Activated CD4-positive, alpha-beta T cell treated with anti-CD3 and anti-CD28 coated beads, Interleukin-2, Interleukin-4, amounts not matched to agents 100 ng/mL and 50 ng/mL, durations not matched to agents 16 hours and 8 hours (primary cell): ENCODE measurements at regions not wholly inside any gene's neighbourhood (a gene's known extent, or its start where the extent isn't known, plus 50 kb on each side); places are given as distances from the start of the nearest gene placed in this dataset.
"Not testable (repeated sequence)": the region's sequence is repeated elsewhere in the genome, so short reads cannot be mapped to it uniquely, and the experiment has no call there.

ENCODE experiments used
- DNase-seq: peaks from one replicate; pipeline ENCODE4 v3.0.0-alpha.2; 2020; ENCODE audit warnings: low spot score

DNA sequence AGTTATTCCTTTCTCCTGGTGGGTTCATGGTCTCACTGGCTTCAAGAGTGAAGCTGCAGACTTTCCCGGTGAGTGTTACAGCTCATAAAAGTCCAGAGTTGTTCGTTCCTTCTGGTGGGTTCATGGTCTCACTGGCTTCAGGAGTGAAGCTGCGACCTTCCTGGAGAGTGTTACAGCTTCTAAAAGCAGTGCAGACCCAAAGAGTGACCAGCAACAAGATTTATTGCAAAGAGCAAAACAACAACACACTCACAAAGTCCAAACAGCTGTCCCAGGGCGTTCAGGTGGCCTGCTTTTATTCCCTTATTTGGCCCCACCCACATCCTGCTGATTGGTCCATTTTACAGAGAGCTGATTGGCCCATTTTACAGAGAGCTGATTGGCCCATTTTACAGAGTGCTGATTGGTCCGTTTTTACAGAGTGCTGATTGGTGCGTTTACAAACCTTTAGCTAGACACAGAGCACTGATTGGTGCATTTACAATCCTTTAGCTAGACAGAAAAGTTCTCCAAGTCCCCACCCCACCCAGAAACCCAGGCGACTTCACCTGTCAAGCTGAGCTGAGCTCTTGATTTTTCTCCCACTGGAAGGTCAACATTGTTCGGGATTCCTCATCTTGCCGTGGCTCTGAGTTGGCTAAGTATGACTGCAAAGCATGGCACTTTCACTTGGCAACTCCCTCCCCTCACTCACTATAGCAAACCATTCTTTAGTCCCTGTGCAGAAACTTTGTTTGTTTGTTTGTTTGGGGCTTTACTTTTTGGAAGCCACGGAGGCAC, 87.3 kb upstream of the EEPD1 start:
- not testable (repeated sequence) for DNase-seq

DNA sequence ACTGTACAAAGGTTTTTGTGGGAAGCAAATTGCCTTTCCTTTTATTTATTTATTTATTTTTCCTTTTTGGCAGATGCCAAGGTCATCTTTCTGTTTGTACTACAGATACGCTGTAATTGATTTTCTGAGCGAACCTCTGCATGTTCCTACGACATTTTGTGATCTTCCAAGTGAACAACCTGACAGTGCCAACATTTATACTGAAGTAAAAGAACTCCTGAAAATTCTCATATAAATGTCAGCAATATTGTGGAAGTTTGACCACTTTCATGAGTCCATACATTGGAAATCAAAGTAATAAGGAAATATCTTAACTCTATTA, 86.8 kb upstream of the EEPD1 start:
- DNase-seq, result no peak

DNA sequence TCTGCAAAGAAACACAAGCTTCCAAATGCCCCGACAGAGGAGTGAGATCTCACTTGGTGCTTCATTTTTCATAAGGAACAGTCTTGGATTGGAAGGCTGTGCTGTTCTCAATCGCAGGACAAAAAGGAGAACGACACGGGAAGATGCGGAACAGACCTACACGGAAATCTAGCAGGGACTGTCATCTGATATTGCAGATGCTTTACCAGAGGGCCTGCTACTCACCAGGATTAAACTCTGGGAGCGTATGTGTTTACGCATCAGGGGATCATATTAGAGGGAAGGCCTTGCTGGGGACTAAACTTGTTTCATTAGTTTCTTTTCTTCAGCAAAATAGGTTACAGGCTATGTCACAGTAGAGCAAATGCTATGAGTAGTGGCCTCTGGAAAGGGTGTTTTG, 82.8 kb upstream of the EEPD1 start:
- DNase-seq, result no peak

DNA sequence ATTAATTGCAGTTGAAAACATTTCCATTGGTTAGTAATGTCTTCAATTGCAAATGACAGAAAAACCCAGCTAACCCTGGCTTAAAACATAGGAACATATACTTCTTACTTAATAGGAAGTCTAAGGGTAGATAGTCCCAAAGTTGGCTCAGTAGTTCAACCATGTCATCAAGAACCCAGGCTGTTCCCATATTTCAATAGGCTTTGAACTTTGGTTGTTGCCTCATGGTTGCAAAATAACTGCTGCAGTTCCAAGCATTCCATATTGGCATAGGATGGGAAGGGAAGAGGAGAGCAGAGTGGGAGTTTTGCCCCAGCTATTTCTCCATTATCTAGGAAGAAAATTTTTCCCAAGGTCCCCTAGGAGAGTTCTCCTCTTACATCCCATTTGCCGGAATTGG, 81.4 kb upstream of the EEPD1 start:
- no peak for DNase-seq

DNA sequence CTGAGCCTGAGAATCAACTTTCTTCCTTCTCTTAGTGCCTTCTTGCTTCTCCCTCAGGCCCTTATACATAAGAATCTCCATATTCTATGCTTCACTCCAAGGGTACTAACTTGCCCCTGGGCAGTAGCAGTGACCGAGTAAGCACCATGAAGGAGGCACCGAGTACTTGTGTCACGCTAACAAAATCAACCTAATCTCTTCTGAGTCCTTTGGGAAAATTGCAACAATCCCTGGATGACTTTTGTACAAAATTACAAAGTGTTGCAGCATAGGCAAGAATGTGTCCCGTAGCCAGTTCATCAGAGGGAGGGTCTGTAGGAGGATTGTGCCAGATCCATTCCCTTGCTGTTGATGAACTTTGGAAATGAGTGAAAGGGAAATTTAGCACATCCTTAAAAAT, 80.4 kb upstream of the EEPD1 start:
- no peak for DNase-seq

DNA sequence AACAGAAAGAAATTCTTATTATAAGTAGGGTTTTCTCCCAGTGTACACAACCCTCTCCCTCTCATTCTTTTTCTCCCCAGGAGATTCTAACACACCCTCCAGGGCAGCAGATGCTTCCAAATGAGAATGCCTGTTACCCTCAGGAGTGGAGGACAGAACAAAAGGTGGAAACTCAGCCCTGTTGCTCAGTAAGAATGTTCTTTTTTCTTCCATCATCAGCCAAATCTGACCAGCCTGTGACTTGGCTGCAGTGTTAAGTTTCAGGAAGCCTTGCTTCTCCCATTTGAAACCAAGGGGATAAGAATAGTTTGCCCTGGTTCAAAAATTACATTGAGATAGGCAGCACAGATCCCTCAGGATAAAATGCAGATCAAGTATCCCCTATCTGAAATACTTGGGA, 77.5 kb upstream of the EEPD1 start:
- DNase-seq, result no peak

DNA sequence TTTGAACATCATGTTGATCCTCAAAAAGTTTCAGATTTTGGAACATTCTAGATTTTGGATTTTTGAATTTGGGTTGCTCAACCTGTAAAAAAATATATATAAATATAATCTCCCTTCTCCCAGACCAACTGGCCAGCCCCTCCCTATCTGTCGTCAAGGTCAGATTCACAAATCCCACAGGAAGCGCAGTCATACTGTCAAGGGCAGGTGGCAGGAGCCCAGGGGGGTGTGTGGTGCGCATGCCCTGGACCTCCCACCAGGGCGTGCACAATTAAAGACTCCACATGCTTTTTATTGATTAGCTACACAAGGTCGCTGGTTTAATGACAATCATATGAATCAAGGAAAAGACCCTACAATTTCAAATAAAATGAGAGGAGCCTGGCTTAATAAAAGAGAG, 77.0 kb upstream of the EEPD1 start:
- no peak for DNase-seq

DNA sequence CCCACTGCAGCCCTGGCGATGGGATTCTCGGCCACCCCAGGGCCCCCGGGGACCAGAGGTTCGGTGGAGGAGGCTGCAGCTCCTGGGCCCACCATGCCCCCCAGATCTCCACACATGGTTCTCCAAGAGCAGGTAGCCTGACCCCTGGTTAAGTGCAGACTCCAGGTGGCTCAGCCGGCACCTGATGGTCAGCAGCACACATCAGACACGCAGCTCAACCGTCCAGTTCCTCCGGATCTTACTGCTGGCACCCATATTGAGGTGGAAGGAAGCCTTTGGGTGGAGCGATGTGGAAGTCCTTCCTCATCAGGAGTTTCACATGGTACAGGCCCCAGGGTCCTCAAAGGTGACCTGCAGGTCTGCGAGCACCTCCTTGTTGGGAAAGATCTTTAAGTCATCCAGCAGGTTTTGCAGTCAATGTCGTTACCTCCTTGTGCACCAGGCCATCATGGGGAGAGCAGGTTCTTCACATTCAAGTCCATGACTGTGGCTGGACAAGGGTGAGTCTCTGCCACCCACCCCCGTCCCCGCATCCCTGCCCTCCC, 74.2 kb upstream of the EEPD1 start:
- no peak for DNase-seq

DNA sequence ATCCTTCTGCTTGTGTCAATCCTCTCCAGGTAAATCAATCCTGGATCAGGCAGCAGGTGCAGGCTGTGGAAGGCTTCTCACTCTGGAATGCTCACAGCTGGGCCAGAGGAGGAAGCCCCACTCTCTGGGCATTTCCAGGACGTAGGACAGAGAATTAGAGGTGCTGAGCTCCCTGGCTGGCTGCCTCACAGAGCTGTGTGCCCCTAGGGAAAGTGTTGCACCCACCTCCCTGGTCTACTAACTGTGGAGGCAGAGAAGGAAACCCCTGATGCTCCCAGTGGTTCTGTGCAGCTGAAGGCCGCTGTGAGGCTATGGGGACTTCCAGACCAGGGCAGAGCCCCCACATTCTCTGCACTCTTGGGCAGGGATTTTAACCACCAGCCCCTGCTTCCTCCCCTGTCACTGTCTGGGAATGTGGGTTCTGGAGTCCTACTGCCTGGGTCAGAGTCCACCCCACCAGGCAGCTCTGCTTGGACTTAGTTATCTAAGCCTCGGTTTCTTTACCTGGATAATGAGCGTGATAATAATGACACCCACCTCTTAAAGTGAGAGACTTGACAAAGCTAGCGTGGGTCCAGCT, 73.5 kb upstream of the EEPD1 start:
- no peak for DNase-seq

DNA sequence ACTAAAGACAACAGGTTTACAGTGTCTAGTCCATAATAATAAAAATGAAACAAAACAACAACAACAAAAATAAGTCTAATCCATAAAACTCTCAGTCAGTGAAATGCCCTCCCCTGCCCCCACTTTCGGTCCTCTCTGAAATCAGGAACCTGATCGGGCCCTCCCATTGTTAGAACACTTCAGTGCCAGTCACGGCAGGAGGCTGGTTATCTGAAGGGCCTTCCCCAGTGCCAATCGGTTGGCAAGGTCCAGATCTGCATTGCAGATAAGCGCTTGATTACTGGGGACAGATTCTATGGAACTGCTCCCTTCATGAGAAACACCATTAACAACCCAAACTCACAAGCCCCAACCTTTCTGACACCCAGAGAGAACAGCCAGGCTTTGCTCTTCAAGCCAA, 72.2 kb upstream of the EEPD1 start:
- DNase-seq, result no peak

DNA sequence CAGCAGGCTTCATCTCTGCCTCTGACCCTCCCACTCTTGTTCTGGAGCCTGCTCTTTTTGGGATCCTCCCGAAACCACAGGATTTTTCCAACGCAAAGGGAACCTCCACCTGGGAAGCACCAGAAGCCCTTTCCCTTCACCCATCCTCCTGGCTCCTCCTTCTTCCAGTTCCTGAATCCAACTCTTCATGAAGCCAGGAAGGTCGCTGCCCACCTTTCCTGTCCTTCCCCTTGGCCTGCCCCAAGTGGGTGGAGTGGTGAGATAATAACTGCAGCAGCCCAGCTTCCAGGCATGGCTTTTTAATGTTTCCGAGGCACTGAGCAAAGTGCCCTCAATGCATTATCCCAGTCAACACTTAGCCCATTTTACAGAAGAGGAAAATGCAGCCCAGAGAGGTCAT, 70.8 kb upstream of the EEPD1 start:
- DNase-seq, result no peak

DNA sequence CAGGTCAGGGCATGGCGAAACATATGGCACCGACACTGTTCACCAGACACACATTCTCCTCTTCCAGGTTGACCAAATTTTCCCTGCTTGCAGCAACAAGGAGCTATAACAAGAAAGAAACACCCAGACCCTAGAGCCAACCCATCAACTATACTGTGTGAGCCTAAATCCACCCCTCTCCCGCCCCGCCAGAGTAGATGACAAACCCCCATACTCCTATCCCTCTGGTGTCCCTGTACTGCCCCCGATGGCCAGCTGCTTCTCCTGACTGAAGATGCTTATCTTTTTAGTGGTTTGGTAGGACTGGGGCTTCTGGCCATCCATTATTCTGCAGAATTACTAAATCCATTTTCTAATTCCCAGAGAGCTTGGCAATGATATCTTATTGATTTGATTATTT, 70.1 kb upstream of the EEPD1 start:
- no peak for DNase-seq

DNA sequence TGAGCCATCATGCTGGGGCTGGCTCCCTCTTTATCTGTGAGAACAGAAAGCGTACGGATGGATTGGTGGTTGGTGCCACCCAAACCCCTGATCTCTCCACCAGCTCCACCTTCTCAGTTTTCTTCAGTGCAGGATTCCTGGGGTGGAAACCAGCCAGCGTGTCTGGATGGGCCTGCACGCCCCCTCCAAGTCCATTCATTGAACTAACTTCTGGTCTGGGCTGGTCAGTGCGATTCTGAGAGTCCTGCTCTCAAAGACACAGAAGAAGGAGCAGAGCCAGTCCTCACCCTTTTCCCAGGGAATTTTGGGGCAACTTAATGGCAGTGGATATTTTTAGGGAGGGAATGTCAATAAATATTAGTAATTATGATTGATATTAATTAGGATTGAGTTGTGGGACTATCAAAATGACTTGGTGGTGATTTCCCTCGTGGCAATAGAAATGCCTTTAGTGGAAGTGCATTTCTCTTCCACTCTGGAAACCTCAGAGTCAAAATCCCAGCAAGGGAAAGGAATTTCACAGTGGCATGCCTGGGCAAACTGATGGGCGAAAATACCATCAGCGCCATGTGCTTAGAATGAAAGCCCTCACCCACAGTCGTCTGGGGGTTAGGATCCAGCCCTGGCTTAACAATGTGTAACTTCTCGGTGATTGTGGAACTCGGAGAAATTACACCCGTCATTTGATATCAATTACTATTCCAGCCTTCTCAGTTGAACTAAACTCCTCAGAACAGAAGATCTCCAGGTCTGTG, 69.3 kb upstream of the EEPD1 start:
- DNase-seq, result no peak

DNA sequence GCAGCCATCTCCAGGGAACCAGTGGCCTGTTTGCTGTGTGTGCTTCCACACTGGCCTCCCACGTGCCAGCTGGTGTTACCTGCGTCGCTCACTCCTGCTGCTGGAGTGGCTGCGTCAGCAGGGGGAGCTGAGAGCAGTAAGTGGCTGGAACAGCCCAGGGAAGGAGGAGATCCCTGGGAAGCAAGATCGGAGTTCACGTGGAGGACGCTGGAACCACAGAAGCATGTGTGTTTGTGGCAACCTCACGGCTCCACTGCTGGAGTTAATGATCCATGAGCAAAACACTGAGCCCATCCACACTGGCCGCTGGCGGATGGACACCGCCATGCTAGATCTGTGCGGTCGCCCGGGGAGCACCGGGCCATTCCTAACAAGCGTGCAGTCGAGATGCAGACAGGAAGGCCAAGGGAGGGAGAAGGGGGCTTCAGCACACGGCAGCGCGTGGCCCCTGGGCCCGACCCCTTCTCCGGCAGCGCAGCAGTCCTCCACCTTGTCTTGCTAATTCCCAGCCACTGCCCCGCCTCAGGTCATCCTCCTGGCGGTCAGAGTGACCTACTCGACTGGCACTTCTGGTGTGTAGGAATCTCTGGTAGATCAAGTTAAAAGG, 68.5 kb upstream of the EEPD1 start:
- DNase-seq, result no peak

DNA sequence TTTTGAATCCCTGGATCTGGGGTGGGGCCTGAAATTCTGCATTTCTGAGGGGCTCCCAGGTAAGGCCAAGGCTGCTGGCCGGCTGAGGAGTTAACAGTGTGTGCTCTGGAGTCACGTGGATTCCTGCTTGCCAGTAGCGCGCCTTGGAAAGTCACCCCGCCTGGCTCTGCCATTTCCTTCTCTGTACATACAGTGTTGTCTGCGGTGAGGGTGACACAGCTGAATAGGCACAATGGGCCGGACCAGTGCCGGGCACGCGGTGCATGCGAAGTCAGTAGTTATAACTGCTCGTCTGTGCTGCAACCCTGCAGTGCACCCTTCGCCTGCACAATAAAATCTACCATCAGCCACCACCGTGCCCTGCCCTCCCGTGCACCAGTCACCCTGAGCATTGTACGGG, 68.0 kb upstream of the EEPD1 start:
- DNase-seq, result no peak

DNA sequence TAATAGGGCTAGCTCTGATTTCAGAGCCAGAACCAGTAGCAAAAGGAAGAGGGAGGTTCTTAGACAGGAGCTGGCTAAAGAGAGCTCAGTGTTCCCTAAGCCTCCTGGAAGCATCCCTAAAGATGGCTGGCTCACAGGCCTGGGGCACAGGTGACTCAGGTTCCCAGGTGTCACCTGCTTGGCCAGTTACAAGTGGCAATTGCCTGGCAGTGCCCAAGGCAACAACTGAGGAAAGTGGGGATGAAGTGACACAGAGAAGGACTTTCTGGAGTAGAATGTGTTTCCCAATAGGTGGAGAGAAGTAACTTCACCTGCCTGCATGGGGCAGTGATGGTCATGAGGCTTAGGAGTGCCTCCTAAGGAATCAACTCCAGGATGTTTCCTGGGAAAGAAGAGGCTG, 66.5 kb upstream of the EEPD1 start:
- no peak for DNase-seq

DNA sequence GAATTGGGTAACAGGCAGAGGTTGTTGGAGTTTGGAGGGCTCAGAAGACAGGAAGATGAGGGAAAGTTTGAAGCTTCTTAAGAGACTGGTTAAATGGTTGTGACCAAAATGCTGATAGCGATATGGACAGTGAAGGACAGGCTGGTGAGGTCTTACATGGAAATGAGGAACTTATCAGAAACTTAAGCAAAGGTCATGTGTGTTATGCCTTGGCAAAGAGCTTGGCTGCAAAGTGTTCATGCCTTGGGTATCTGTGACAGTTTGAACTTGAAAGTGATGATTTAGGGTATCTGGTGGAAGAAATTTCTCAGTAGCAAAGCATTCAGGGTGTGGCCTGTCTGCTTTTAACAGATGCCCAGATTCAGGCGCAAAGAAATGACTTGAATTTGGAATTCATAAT, 64.5 kb upstream of the EEPD1 start:
- no peak for DNase-seq

DNA sequence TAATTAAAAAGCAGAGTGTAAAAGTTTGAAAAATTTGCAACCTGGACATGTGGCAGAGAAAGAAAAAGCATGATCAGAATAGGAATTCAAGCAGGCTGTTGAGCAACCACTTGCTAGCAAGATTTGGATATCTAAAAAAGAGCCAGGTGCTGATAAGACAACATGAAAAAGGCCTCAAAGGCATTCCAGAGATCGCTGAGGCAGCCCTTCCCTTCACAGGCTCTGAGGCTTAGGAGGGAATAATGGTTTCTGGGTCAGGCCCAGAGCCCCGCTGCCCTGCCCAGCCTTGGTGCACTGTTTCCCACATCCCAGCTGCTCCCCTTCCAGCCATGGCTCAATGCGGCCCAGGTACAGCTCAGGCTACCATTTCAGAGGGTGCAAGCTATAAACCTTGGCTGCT, 64.1 kb upstream of the EEPD1 start:
- no peak for DNase-seq

DNA sequence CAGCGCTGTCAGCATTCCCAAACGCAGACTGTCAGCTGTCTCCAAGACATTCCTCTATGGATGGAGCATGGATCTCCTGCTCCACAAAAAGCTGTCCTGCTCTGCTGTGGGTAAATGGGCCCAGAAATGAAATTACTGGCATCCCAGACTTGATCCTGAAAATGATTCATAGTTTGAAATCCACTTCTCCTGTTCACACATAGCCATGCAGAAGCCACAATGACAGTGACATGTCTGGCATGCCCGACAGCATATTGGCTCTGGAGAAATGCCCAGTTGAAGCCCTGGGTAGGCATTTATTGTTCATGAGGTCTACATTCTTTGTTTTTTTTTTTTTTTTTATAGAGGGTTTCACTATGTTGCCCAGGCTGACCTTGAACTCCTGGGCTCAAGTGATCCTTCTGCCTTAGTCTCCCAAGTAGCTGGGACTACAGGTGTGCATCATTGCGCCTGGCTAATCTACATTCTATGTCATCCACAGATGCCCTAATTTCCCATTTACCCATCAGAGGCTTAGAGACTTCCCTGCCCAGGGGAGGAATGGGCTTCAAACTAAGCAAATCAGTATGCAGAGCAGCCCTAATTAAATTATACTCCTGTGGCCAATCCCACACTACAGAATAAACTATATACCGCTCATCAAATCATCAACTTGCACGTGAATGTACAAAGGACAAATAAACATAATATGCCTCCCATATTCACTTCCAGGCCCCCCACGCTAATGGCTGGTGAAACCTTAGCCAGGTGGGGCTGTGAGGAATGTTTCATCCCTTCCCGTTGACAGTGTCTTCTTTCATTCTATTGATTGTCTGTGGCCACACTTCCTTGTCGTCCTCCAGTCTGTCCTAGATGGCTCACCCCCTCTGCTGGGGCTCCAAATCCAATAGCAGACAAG, 61.8 kb upstream of the EEPD1 start:
- DNase-seq, result no peak

DNA sequence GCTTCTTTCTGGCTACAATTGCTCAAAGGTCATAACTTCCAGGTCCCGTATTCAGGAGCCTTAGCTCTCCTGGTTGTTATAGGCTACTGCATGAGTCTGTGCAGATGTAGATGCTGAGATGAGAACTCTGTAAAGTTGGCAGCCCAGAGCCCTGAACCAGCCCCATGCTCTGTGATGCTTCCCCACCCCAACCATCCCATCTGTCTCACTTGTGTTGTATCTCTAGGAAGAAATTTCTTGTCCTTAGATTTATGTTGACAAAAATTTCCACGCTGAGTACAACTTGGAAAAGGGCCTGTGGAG, 61.2 kb upstream of the EEPD1 start:
- no peak for DNase-seq

DNA sequence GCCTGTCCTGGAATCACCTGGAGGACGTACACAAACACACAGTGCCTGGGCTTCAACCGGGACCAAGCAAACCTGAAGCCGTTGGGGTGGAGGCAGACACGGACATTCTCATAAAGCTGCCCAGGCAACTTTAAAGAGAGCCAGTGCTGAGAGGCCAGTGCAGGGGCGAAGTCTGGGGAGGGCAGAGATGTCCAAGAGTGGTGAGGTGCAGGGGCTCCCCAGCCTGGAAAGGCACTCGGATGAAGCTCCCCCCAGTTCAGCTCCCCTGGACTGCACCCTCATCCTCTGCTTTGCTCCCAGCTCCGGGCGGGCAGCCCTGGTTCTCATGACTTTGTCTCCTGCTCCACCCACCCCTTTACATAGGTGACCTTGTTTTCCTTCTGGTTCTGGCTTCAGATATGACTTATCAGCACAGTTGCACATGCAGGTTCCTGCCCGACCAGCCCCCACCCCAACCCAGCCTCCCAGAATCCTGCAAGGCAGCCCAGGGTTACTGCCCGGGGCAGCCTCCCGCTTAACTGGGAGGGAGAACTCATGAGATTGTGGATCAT, 60.8 kb upstream of the EEPD1 start:
- DNase-seq, result no peak
